ENCODE measurements at regions not wholly inside any gene's neighbourhood (a gene's known extent, or its start where the extent isn't known, plus 50 kb on each side); places are given as distances from the start of the nearest gene placed in this dataset.

- no peak for DNase-seq
- H3K36me3 ChIP-seq (replicated peaks in 1 of 2), result no peaks in the 10 kb centered on the region
- H3K27ac ChIP-seq, result no peak overlapping the region
- 72 to 100% (median 77%) methylated on average over 1 of the region's 1 CpG for WGBS, 4 donors
- intact Hi-C loops (cut with DNase I), result no loop called here
- no peak overlapping the region for H3K4me3 ChIP-seq
- TF ChIP-seq POLR2A (IDR thresholded peaks at IDR 0.05) (no peak), CTCF (IDR thresholded peaks at IDR 0.05) (no peak)
- no peaks in the 10 kb centered on the region for H3K4me1 ChIP-seq (replicated peaks in 1 of 2)
- H3K27me3 ChIP-seq, result no peaks in the 10 kb centered on the region
- H3K9me3 ChIP-seq (replicated peaks in 1 of 3), result no peaks in the 10 kb centered on the region
Measured at GRCh38 chr18:24683925-24684324, 223.5 kb downstream of the HRH4 start.

GRCh38 chr18:24685254-24685959 lies 225.0 kb downstream of the HRH4 start:
- Histone ChIP-seq H3K27me3 (no peaks in the 10 kb centered on the region), H3K4me3 (no peak overlapping the region), H3K36me3 (replicated peaks in 1 of 2) (no peaks in the 10 kb centered on the region), H3K27ac (no peak overlapping the region), H3K4me1 (replicated peaks in 1 of 2) (no peaks in the 10 kb centered on the region), H3K9me3 (replicated peaks in 1 of 3) (no peaks in the 10 kb centered on the region)
- DNase-seq, result no peak
- WGBS, 4 donors, result 53 to 66% (median 65%) methylated on average over 5 of the region's 5 CpGs
- TF ChIP-seq POLR2A (IDR thresholded peaks at IDR 0.05) (no peak), CTCF (IDR thresholded peaks at IDR 0.05) (no peak)
- intact Hi-C loops (cut with DNase I), result no loop called here

- TF ChIP-seq POLR2A (IDR thresholded peaks at IDR 0.05) (no peak), CTCF (IDR thresholded peaks at IDR 0.05) (no peak)
- DNase-seq, result no peak
- WGBS, 4 donors, result 64 to 71% (median 65%) methylated on average over 3 of the region's 3 CpGs
- Histone ChIP-seq H3K4me3 (no peak overlapping the region), H3K4me1 (replicated peaks in 1 of 2) (no peaks in the 10 kb centered on the region), H3K9me3 (replicated peaks in 1 of 3) (no peaks in the 10 kb centered on the region), H3K27ac (no peak overlapping the region), H3K27me3 (no peaks in the 10 kb centered on the region), H3K36me3 (replicated peaks in 1 of 2) (no peaks in the 10 kb centered on the region)
- intact Hi-C loops (cut with DNase I), result no loop called here
Measured at GRCh38 chr18:24695168-24695567, 234.7 kb downstream of the HRH4 start.

GRCh38 chr18:24702001-24702515 lies 241.6 kb downstream of the HRH4 start:
- Histone ChIP-seq H3K27me3 (peaks cover 5% of the 10 kb centered on the region), H3K27ac (no peak overlapping the region), H3K4me3 (no peak overlapping the region), H3K4me1 (replicated peaks in 1 of 2) (no peaks in the 10 kb centered on the region), H3K9me3 (replicated peaks in 1 of 3) (no peaks in the 10 kb centered on the region), H3K36me3 (replicated peaks in 1 of 2) (no peaks in the 10 kb centered on the region)
- no peak for TF ChIP-seq CTCF (IDR thresholded peaks at IDR 0.05)
- intact Hi-C loops (cut with DNase I), result no loop called here
- DNase-seq, result no peak
- WGBS, 4 donors, result 40 to 46% (median 44%) methylated on average over 3 of the region's 3 CpGs

All from adrenal gland (tissue), 9 donors.